Gastrocnemius medialis (tissue), 4 donors: ENCODE measurements at regions not wholly inside any gene's neighbourhood (a gene's known extent, or its start where the extent isn't known, plus 50 kb on each side); places are given as distances from the start of the nearest gene placed in this dataset.

Source experiments
- ATAC-seq, 2 donors: fragments of 150-250 bp; one replicate each; pipeline ENCODE4 v1.9.1; 2016
- DNase-seq, 2 donors: peaks; one replicate each; pipeline ENCODE4 v3.0.0-alpha.2; 2019
- H3K27ac ChIP-seq, 4 donors: fragments of 200-600 bp; sonication (generic); 1 replicate in 1 of 4; 2 replicates in 3 of 4; pipeline ENCODE4 v1.5.1; 2016 to 2018; ENCODE audit warnings: mild to moderate bottlenecking in 2 of 4, moderate library complexity in 1 of 4
- H3K27me3 ChIP-seq, 3 donors: fragments of 200-600 bp; sonication (generic) in 2 of 3; 1 replicate in 1 of 3; 2 replicates in 2 of 3; pipeline versions ENCODE4 v1.5.1 to v1.6.0; 2016 to 2019; ENCODE audit warnings: mild to moderate bottlenecking in 1 of 3, moderate library complexity in 1 of 3
- H3K36me3 ChIP-seq, 2 donors: fragments of 200-600 bp; sonication (generic) in 1 of 2; one replicate each; pipeline ENCODE4 v1.5.1; 2017 to 2018
- H3K4me1 ChIP-seq, 2 donors: fragments of 200-600 bp; sonication (generic) in 1 of 2; one replicate each; pipeline ENCODE4 v1.5.1; 2016 to 2017; ENCODE audit warnings: mild to moderate bottlenecking in 2 of 2
- H3K4me3 ChIP-seq, 4 donors: fragments of 200-600 bp; sonication (generic) in 3 of 4; 1 replicate in 1 of 4; 2 replicates in 3 of 4; pipeline ENCODE4 v1.5.1; 2016 to 2019; ENCODE audit warnings: mild to moderate bottlenecking in 2 of 4
- H3K9me3 ChIP-seq, 3 donors: fragments of 200-600 bp; sonication (generic) in 2 of 3; 1 replicate in 1 of 3; 2 replicates in 2 of 3; pipeline ENCODE4 v1.5.1; 2016 to 2019
- CTCF ChIP-seq, 5 experiments: fragments of 450-650 bp in 3 of 5; fragments of 200-600 bp in 2 of 5; sonication (generic) in 2 of 5; IDR thresholded peaks in 4 of 5; conservative IDR thresholded peaks in 1 of 5; 1 replicate in 4 of 5; 2 replicates in 1 of 5; pipeline ENCODE4 v1.5.1; 2016 to 2019; ENCODE audit warnings: antibody characterized with exemption in 5 of 5, mild to moderate bottlenecking in 3 of 5, moderate library complexity in 3 of 5
- POLR2A ChIP-seq, 2 donors: fragments of 450-650 bp; IDR thresholded peaks; one replicate each; pipeline ENCODE4 v1.6.1; 2017; ENCODE audit warnings: antibody characterized with exemption in 2 of 2, mild to moderate bottlenecking in 2 of 2, moderate library complexity in 2 of 2
- in situ Hi-C, 4 donors: fragments of 200-750 bp; cut with MboI; loops; one replicate each; pipeline versions ENCODE4 v1.15.0 to v1.8.0; 2017; ENCODE audit warnings: low sequenced_read_pairs in 4 of 4
- intact Hi-C: fragments of 100-400 bp; cut with DNase I; formaldehyde crosslinking; loops from one replicate; pipeline ENCODE4 v1.15.1; 2023; ENCODE audit warnings: low total_unique reads

- ATAC-seq, result peak; percentile 74 to 78
- Histone ChIP-seq H3K36me3 (no peaks in the 10 kb centered on the region), H3K4me1 (peaks cover 52 to 70% of the 10 kb centered on the region in 2 donors), H3K4me3 (no peak overlapping the region), H3K9me3 (no peaks in the 10 kb centered on the region), H3K27ac (peak overlapping the region; percentile 83 to 90 (median 86)), H3K27me3 (no peaks in the 10 kb centered on the region)
- peak; percentile 87 to 91 for DNase-seq
- intact Hi-C loops (loop anchor here (5.0 kb wide), 2 partner anchors 419 to 1686 kb away; partner anchors contain the start of gene TBC1D5), in situ Hi-C loops (loop anchor here in 3 of 4 donors (5.0 to 10.0 kb wide), 3 partner anchors 79 to 189 kb away; partner anchors contain the start of gene GALNT15 (in 1 of the 3))
- no peak for TF ChIP-seq CTCF (IDR thresholded peaks at IDR 0.05 in 4 of 5, conservative IDR thresholded peaks at IDR 0.05 in 1 of 5)
- peak; percentile 11 to 56 for TF ChIP-seq POLR2A (IDR thresholded peaks at IDR 0.05)
Measured at GRCh38 chr3:16056217-16056616, 118.3 kb upstream of the GALNT15 start.

GRCh38 chr3:16058521-16058920 lies 116.0 kb upstream of the GALNT15 start:
- Histone ChIP-seq H3K27ac (peak overlapping the region; percentile 83 to 90 (median 86)), H3K9me3 (no peaks in the 10 kb centered on the region), H3K27me3 (no peaks in the 10 kb centered on the region), H3K4me1 (peaks cover 53 to 64% of the 10 kb centered on the region in 2 donors), H3K4me3 (no peak overlapping the region), H3K36me3 (no peaks in the 10 kb centered on the region)
- intact Hi-C loops, result loop anchor here (5.0 kb wide), 2 partner anchors 421 to 1684 kb away; partner anchors contain the start of gene TBC1D5
- no peak for ATAC-seq
- DNase-seq, result no peak
- TF ChIP-seq CTCF (IDR thresholded peaks at IDR 0.05 in 4 of 5, conservative IDR thresholded peaks at IDR 0.05 in 1 of 5), result no peak
- no peak for TF ChIP-seq POLR2A (IDR thresholded peaks at IDR 0.05)
- in situ Hi-C loops, result loop anchor here in 3 of 4 donors (5.0 to 10.0 kb wide), 3 partner anchors 76 to 186 kb away; partner anchors contain the start of gene GALNT15 (in 1 of the 3)

GRCh38 chr3:16059081-16059537 lies 115.4 kb upstream of the GALNT15 start:
- intact Hi-C loops (loop anchor here (5.0 kb wide), 2 partner anchors 422 to 1683 kb away; partner anchors contain the start of gene TBC1D5), in situ Hi-C loops (loop anchor here in 3 of 4 donors (5.0 to 10.0 kb wide), 3 partner anchors 76 to 186 kb away; partner anchors contain the start of gene GALNT15 (in 1 of the 3))
- TF ChIP-seq POLR2A (IDR thresholded peaks at IDR 0.05) (no peak), CTCF (IDR thresholded peaks at IDR 0.05 in 4 of 5, conservative IDR thresholded peaks at IDR 0.05 in 1 of 5) (no peak)
- Histone ChIP-seq H3K27ac (peak overlapping the region; percentile 83 to 90 (median 86)), H3K27me3 (no peaks in the 10 kb centered on the region), H3K4me3 (no peak overlapping the region), H3K4me1 (peaks cover 52 to 58% of the 10 kb centered on the region in 2 donors), H3K9me3 (no peaks in the 10 kb centered on the region), H3K36me3 (no peaks in the 10 kb centered on the region)
- no peak for ATAC-seq
- DNase-seq, result peak in 1 of 2 donors; percentile 39

GRCh38 chr3:16059711-16060357 lies 114.6 kb upstream of the GALNT15 start:
- H3K27me3 ChIP-seq, result no peaks in the 10 kb centered on the region
- in situ Hi-C loops, result loop anchor here (5.0 to 10.0 kb wide), 3 partner anchors 75 to 185 kb away; partner anchors contain the start of gene GALNT15 (in 2 of the 4)
- DNase-seq (no peak), ATAC-seq (peak in 1 of 2 donors; percentile 11)
- H3K36me3 ChIP-seq, result no peaks in the 10 kb centered on the region
- no peaks in the 10 kb centered on the region for H3K9me3 ChIP-seq
- intact Hi-C loops, result loop anchor here (2.0 to 5.0 kb wide), 6 partner anchors 52 to 1682 kb away; partner anchors contain the start of gene TBC1D5
- H3K4me1 ChIP-seq, result peaks cover 51 to 54% of the 10 kb centered on the region in 2 donors
- H3K27ac ChIP-seq, result peak overlapping the region; percentile 83 to 90 (median 86)
- TF ChIP-seq CTCF (IDR thresholded peaks at IDR 0.05 in 4 of 5, conservative IDR thresholded peaks at IDR 0.05 in 1 of 5) (no peak), POLR2A (IDR thresholded peaks at IDR 0.05) (no peak)
- peak overlapping the region in 1 of 4 donors; percentile 4 for H3K4me3 ChIP-seq
